ENCODE measurements at regions not wholly inside any gene's neighbourhood (a gene's known extent, or its start where the extent isn't known, plus 50 kb on each side); places are given as distances from the start of the nearest gene placed in this dataset.

DNA sequence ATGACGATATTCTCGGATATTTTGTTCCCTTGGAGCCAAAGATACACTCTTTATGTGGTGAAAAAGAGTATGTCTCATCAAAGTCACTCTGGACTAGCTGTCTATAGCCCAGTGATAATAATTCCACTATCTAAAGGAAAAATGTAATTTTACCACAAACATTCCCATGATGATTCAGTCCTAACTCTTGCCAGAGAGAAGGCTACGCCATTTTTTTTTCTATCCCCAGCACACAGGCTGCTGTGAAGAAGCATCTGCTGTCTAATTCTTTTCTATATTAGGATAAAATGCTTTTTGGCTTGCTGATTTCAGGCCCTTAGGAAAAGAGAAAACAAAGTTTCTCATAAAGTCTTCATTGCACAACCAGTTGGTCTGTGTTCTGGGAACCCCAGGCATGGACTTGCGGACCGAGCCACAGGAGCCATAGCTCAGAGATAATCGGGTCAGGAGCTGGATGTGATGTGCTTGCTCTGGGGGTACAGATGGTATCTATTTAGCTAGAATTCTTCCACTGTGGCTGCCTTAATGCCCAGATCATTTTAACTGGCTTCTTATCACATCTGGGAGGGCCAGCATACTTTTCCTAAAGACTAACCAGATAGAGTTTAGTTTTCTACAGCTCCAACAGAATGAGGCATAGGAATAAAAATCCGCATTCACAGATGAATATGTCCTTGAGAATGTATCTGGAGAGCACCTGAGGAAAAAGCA is 683.7 kb upstream of the ID4 start:
- no peak overlapping the region for H3K27ac ChIP-seq (ENCODE audit: control insufficient read depth, insufficient read depth)
- ChIA-PET POLR2A (no interaction called here), SMC1A (ENCODE audit: uncharacterized antibody, unreplicated experiment) (no interaction called here), RAD21 (ENCODE audit: unreplicated experiment) (no interaction called here), CTCF (no interaction called here)
- no peak for DNase-seq (ENCODE audit: low read depth, low spot score)
- no peak overlapping the region for H2AFZ ChIP-seq (ENCODE audit: control insufficient read depth, low read depth, low read length)
- TF ChIP-seq CUX1 (IDR thresholded peaks at IDR 0.05; ENCODE audit: insufficient replicate concordance, low read depth, low read length): no peak
- no peak for TF ChIP-seq ZNF384 (IDR thresholded peaks at IDR 0.05; ENCODE audit: borderline replicate concordance, low read depth, low read length)
- no peak for TF ChIP-seq SIN3A (IDR thresholded peaks at IDR 0.05; ENCODE audit: low read depth, low read length)
- no peak for TF ChIP-seq FOXM1 (IDR thresholded peaks at IDR 0.05; ENCODE audit: low read depth, low read length)
- TF ChIP-seq, protein P1, sequence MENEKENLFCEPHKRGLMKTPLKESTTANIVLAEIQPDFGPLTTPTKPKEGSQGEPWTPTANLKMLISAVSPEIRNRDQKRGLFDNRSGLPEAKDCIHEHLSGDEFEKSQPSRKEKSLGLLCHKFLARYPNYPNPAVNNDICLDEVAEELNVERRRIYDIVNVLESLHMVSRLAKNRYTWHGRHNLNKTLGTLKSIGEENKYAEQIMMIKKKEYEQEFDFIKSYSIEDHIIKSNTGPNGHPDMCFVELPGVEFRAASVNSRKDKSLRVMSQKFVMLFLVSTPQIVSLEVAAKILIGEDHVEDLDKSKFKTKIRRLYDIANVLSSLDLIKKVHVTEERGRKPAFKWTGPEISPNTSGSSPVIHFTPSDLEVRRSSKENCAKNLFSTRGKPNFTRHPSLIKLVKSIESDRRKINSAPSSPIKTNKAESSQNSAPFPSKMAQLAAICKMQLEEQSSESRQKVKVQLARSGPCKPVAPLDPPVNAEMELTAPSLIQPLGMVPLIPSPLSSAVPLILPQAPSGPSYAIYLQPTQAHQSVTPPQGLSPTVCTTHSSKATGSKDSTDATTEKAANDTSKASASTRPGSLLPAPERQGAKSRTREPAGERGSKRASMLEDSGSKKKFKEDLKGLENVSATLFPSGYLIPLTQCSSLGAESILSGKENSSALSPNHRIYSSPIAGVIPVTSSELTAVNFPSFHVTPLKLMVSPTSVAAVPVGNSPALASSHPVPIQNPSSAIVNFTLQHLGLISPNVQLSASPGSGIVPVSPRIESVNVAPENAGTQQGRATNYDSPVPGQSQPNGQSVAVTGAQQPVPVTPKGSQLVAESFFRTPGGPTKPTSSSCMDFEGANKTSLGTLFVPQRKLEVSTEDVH (IDR thresholded peaks at IDR 0.05; ENCODE audit: low read depth, partially characterized antibody): no peak
- no peak for TF ChIP-seq ZNF274 (IDR thresholded peaks at IDR 0.05; ENCODE audit: insufficient read depth, insufficient read length)
- TF ChIP-seq IKZF2 (IDR thresholded peaks at IDR 0.05): no peak
- TF ChIP-seq CEBPZ (IDR thresholded peaks at IDR 0.05; ENCODE audit: low read depth, low read length): no peak
- no peak for TF ChIP-seq ATF7 (IDR thresholded peaks at IDR 0.05; ENCODE audit: low read depth)
- TF ChIP-seq, protein P2, sequence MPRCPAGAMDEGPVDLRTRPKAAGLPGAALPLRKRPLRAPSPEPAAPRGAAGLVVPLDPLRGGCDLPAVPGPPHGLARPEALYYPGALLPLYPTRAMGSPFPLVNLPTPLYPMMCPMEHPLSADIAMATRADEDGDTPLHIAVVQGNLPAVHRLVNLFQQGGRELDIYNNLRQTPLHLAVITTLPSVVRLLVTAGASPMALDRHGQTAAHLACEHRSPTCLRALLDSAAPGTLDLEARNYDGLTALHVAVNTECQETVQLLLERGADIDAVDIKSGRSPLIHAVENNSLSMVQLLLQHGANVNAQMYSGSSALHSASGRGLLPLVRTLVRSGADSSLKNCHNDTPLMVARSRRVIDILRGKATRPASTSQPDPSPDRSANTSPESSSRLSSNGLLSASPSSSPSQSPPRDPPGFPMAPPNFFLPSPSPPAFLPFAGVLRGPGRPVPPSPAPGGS (IDR thresholded peaks at IDR 0.05; ENCODE audit: borderline replicate concordance, insufficient read depth, low read depth, low read length, poor library complexity, severe bottlenecking): no peak
- H3K27me3 ChIP-seq (replicated peaks in 1 of 2; ENCODE audit: control insufficient read depth in 2 of 2, insufficient read depth in 2 of 2, low read length in 1 of 2): no peaks in the 10 kb centered on the region
- H4K20me1 ChIP-seq (ENCODE audit: control insufficient read depth, insufficient read depth): no peaks in the 10 kb centered on the region
- no peak overlapping the region for H3K4me2 ChIP-seq (ENCODE audit: control insufficient read depth, insufficient read depth)
- no TSS peak for BruUV-seq (replicated peaks)
- H3K79me2 ChIP-seq (ENCODE audit: control insufficient read depth, insufficient read depth, low read length): no peaks in the 10 kb centered on the region
- intact Hi-C loops (cut with micrococcal nuclease; ENCODE audit: unreplicated experiment) (no loop called here), in situ Hi-C loops (cut with MboI) (no loop called here)
- H3K4me3 ChIP-seq: no peak overlapping the region
- no peak for ATAC-seq
- H3K36me3 ChIP-seq (ENCODE audit: control insufficient read depth in 2 of 2, insufficient read depth in 2 of 2, low read length in 1 of 2): no peaks in the 10 kb centered on the region
- H3K4me1 ChIP-seq (ENCODE audit: control insufficient read depth, insufficient read depth, low read length): no peaks in the 10 kb centered on the region
- H3K9me3 ChIP-seq (replicated peaks; ENCODE audit: control insufficient read depth, insufficient read depth, low read length): no peaks in the 10 kb centered on the region
- no peak overlapping the region for H3K9ac ChIP-seq (ENCODE audit: control insufficient read depth, insufficient read depth, low read length)
- 18% methylated on average over 7 of the region's 7 CpGs for WGBS (ENCODE audit: insufficient coverage, insufficient replicate concordance, low lambda C conversion rate, missing lambda C conversion rate)
- FAIRE-seq: no peak

Data from GM12878 (cell line).